ENCODE measurements at regions not wholly inside any gene's neighbourhood (a gene's known extent, or its start where the extent isn't known, plus 50 kb on each side); places are given as distances from the start of the nearest gene placed in this dataset.

GRCh38 chr14:56918849-56919574 is 108.7 kb upstream of the OTX2 start:
- H3K36me3 ChIP-seq = no peaks in the 10 kb centered on the region
- no peak overlapping the region for H3K4me3 ChIP-seq
- Mint-ChIP-seq H3K27ac (no peak overlapping the region), H3K9me3 (peaks cover 6% of the 10 kb centered on the region), H3K4me3 (no peak overlapping the region), H3K4me1 (no peaks in the 10 kb centered on the region), H3K36me3 (peaks cover 7% of the 10 kb centered on the region), H3K27me3 (ENCODE audit: insufficient read depth, low read depth) (peaks cover 7% of the 10 kb centered on the region)
- H3K27me3 ChIP-seq = no peaks in the 10 kb centered on the region
- DNase-seq (ENCODE audit: low spot score) = no peak
- no peak overlapping the region for H2AFZ ChIP-seq (replicated peaks)
- peaks cover 14% of the 10 kb centered on the region for H3K9me3 ChIP-seq (ENCODE audit: low read depth)
- no peak overlapping the region for H3K4me2 ChIP-seq
- no peaks in the 10 kb centered on the region for H3K79me2 ChIP-seq (ENCODE audit: low read depth)
- TF ChIP-seq EZH2 (IDR thresholded peaks at IDR 0.05) = no peak
- no peak for TF ChIP-seq CTCF (IDR thresholded peaks at IDR 0.05)
- no peak for TF ChIP-seq EZH2phosphoT487 (IDR thresholded peaks at IDR 0.05)
- H3K9ac ChIP-seq = no peak overlapping the region
- H4K20me1 ChIP-seq (ENCODE audit: low read depth) = no peaks in the 10 kb centered on the region
- no peaks in the 10 kb centered on the region for H3F3A ChIP-seq (ENCODE audit: low read depth)
- H3K4me1 ChIP-seq = no peaks in the 10 kb centered on the region
- no peak overlapping the region for H3K27ac ChIP-seq

GRCh38 chr14:56905282-56905681 is 95.0 kb upstream of the OTX2 start:
- no peaks in the 10 kb centered on the region for H3K27me3 ChIP-seq
- DNase-seq (ENCODE audit: low spot score) = no peak
- no peaks in the 10 kb centered on the region for H4K20me1 ChIP-seq (ENCODE audit: low read depth)
- no peaks in the 10 kb centered on the region for H3K79me2 ChIP-seq (ENCODE audit: low read depth)
- no peak for TF ChIP-seq EZH2phosphoT487 (IDR thresholded peaks at IDR 0.05)
- no peak overlapping the region for H2AFZ ChIP-seq (replicated peaks)
- Mint-ChIP-seq H3K36me3 (peaks cover 8% of the 10 kb centered on the region), H3K9me3 (peaks cover 8% of the 10 kb centered on the region), H3K27ac (no peak overlapping the region), H3K4me1 (peaks cover 40% of the 10 kb centered on the region), H3K4me3 (no peak overlapping the region), H3K27me3 (ENCODE audit: insufficient read depth, low read depth) (no peaks in the 10 kb centered on the region)
- no peak overlapping the region for H3K4me2 ChIP-seq
- no peaks in the 10 kb centered on the region for H3K9me3 ChIP-seq (ENCODE audit: low read depth)
- no peaks in the 10 kb centered on the region for H3K36me3 ChIP-seq
- H3K4me3 ChIP-seq = no peak overlapping the region
- peaks cover 47% of the 10 kb centered on the region for H3K4me1 ChIP-seq
- H3F3A ChIP-seq (ENCODE audit: low read depth) = peaks cover 42% of the 10 kb centered on the region
- H3K27ac ChIP-seq = no peak overlapping the region
- no peak overlapping the region for H3K9ac ChIP-seq

- H3K36me3 ChIP-seq = no peaks in the 10 kb centered on the region
- peak overlapping the region; percentile 1 for H2AFZ ChIP-seq (replicated peaks)
- H3K9me3 ChIP-seq (ENCODE audit: low read depth) = no peaks in the 10 kb centered on the region
- DNase-seq (ENCODE audit: low spot score) = peak; percentile 26
- H4K20me1 ChIP-seq (ENCODE audit: low read depth) = no peaks in the 10 kb centered on the region
- H3K27me3 ChIP-seq = no peaks in the 10 kb centered on the region
- H3K4me2 ChIP-seq = peak overlapping the region; percentile 59
- Mint-ChIP-seq H3K9me3 (peaks cover 8% of the 10 kb centered on the region), H3K4me1 (peaks cover 58% of the 10 kb centered on the region), H3K27me3 (ENCODE audit: insufficient read depth, low read depth) (no peaks in the 10 kb centered on the region), H3K27ac (peak overlapping the region; percentile 7), H3K4me3 (no peak overlapping the region), H3K36me3 (peaks cover 8% of the 10 kb centered on the region)
- H3K9ac ChIP-seq = no peak overlapping the region
- TF ChIP-seq EZH2 (IDR thresholded peaks at IDR 0.05) (no peak), EZH2phosphoT487 (IDR thresholded peaks at IDR 0.05) (no peak), CTCF (IDR thresholded peaks at IDR 0.05) (no peak)
- no peak overlapping the region for H3K4me3 ChIP-seq
- peak overlapping the region; percentile 35 for H3K27ac ChIP-seq
- no peaks in the 10 kb centered on the region for H3K79me2 ChIP-seq (ENCODE audit: low read depth)
- H3K4me1 ChIP-seq = peaks cover 65% of the 10 kb centered on the region
- H3F3A ChIP-seq (ENCODE audit: low read depth) = peaks cover 61% of the 10 kb centered on the region
These were observed 93.2 kb upstream of the OTX2 start for GRCh38 chr14:56903304-56903969.

GRCh38 chr14:56902385-56902784 is 92.1 kb upstream of the OTX2 start:
- peak; percentile 67 for DNase-seq (ENCODE audit: low spot score)
- H3K4me1 Mint-ChIP-seq = peaks cover 67% of the 10 kb centered on the region
- H3K9me3 Mint-ChIP-seq = peaks cover 8% of the 10 kb centered on the region
- H3K27ac Mint-ChIP-seq = peak overlapping the region; percentile 94
- peak overlapping the region; percentile 59 for H3K4me2 ChIP-seq
- H3K4me3 ChIP-seq = no peak overlapping the region
- H3K27me3 ChIP-seq = no peaks in the 10 kb centered on the region
- peaks cover 65% of the 10 kb centered on the region for H3F3A ChIP-seq (ENCODE audit: low read depth)
- TF ChIP-seq EZH2 (IDR thresholded peaks at IDR 0.05) (no peak), EZH2phosphoT487 (IDR thresholded peaks at IDR 0.05) (no peak), CTCF (IDR thresholded peaks at IDR 0.05) (no peak)
- no peaks in the 10 kb centered on the region for H3K79me2 ChIP-seq (ENCODE audit: low read depth)
- H4K20me1 ChIP-seq (ENCODE audit: low read depth) = no peaks in the 10 kb centered on the region
- H3K27me3 Mint-ChIP-seq (ENCODE audit: insufficient read depth, low read depth) = no peaks in the 10 kb centered on the region
- H3K4me1 ChIP-seq = peaks cover 71% of the 10 kb centered on the region
- H2AFZ ChIP-seq (replicated peaks) = peak overlapping the region; percentile 95
- peak overlapping the region; percentile 80 for H3K27ac ChIP-seq
- peaks cover 8% of the 10 kb centered on the region for H3K36me3 Mint-ChIP-seq
- no peak overlapping the region for H3K4me3 Mint-ChIP-seq
- H3K36me3 ChIP-seq = no peaks in the 10 kb centered on the region
- H3K9ac ChIP-seq = no peak overlapping the region
- H3K9me3 ChIP-seq (ENCODE audit: low read depth) = no peaks in the 10 kb centered on the region

All from neural progenitor cell (in vitro differentiated cells).